ENCODE measurements at regions not wholly inside any gene's neighbourhood (a gene's known extent, or its start where the extent isn't known, plus 50 kb on each side); places are given as distances from the start of the nearest gene placed in this dataset.

DNA sequence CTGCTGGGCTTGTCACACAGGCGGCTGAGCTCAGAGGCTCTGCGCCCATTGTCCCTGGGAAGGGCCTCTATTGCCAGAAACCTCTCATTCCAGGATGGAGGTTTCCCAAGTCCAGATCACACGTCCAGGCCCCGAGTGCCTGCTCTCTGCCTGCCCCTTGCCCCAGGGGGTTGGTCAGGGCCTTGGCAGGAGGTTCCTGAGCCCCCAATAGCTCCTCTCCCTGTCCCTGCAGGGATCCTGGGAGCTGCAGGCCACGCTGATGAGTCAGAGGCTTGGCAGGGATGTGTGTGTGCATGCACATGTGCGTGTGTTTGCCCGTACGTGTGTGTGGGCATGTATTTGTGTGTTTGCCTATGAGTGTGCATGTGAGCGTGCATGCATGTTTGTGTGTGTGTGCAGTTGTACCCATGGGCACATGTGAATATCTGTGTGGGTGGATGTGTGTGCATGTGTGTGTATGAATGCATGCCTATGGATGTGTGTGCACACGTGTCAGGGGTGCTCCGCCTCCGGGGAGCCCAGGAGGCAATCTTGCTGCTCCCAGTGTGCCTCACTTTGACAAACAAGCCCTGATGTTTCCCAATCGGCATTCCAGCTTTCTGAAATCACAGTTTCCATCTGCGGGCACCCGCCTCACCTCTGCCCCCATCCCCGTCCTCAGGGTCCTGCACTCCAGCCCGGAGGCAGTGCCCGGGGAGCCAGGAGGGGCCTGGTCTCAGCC is 98.4 kb upstream of the GSE1 start:
- DNase-seq (peak; percentile 28 to 57), ATAC-seq (peak; percentile 35 to 70)
- Histone ChIP-seq H3K27ac (peak overlapping the region in 2 of 4 donors; percentile 9 to 58), H3K36me3 (no peaks in the 10 kb centered on the region), H3K27me3 (no peaks in the 10 kb centered on the region), H3K9me3 (no peaks in the 10 kb centered on the region), H3K4me3 (no peak overlapping the region), H3K4me1 (peaks cover 6 to 19% of the 10 kb centered on the region in 2 donors)
- intact Hi-C loops (cut with DNase I; ENCODE audit: low total_unique reads), result no loop called here
- in situ Hi-C loops (cut with MboI; ENCODE audit: low sequenced_read_pairs in 4 of 4), result no loop called here
- no peak for TF ChIP-seq POLR2A (IDR thresholded peaks at IDR 0.05)
- TF ChIP-seq, protein P1, sequence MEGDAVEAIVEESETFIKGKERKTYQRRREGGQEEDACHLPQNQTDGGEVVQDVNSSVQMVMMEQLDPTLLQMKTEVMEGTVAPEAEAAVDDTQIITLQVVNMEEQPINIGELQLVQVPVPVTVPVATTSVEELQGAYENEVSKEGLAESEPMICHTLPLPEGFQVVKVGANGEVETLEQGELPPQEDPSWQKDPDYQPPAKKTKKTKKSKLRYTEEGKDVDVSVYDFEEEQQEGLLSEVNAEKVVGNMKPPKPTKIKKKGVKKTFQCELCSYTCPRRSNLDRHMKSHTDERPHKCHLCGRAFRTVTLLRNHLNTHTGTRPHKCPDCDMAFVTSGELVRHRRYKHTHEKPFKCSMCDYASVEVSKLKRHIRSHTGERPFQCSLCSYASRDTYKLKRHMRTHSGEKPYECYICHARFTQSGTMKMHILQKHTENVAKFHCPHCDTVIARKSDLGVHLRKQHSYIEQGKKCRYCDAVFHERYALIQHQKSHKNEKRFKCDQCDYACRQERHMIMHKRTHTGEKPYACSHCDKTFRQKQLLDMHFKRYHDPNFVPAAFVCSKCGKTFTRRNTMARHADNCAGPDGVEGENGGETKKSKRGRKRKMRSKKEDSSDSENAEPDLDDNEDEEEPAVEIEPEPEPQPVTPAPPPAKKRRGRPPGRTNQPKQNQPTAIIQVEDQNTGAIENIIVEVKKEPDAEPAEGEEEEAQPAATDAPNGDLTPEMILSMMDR (IDR thresholded peaks at IDR 0.05 in 4 of 5, conservative IDR thresholded peaks at IDR 0.05 in 1 of 5), result no peak

DNA sequence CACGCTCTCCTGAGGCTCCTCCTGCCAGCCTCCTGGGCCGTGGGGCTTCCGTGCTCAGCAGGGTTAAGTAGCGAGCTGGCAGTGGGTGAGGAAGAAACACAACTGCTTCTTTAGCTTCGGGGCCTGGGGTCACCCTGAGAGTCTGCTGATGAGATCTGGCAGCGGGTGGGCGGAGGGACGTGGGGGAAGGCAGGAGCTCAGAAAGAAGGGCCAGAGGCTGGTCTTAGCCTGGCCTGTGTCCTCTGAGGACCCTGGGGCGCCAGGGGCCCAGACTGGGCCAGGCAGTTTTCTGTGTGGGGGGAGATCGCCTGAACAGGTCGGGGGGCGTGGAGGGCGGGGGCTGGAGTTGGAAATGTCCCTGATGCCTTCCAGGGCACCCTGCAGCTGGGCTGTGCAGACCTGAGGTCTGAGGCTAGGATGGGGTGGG is 97.8 kb upstream of the GSE1 start:
- Histone ChIP-seq H3K27ac (peak overlapping the region in 2 of 4 donors; percentile 9 to 38), H3K27me3 (no peaks in the 10 kb centered on the region), H3K4me1 (peaks cover 6 to 19% of the 10 kb centered on the region in 2 donors), H3K9me3 (no peaks in the 10 kb centered on the region), H3K4me3 (no peak overlapping the region), H3K36me3 (no peaks in the 10 kb centered on the region)
- DNase-seq (no peak), ATAC-seq (no peak)
- intact Hi-C loops (cut with DNase I; ENCODE audit: low total_unique reads), result no loop called here
- in situ Hi-C loops (cut with MboI; ENCODE audit: low sequenced_read_pairs in 4 of 4), result no loop called here
- no peak for TF ChIP-seq POLR2A (IDR thresholded peaks at IDR 0.05)
- TF ChIP-seq, protein P1 (IDR thresholded peaks at IDR 0.05 in 4 of 5, conservative IDR thresholded peaks at IDR 0.05 in 1 of 5), result no peak

DNA sequence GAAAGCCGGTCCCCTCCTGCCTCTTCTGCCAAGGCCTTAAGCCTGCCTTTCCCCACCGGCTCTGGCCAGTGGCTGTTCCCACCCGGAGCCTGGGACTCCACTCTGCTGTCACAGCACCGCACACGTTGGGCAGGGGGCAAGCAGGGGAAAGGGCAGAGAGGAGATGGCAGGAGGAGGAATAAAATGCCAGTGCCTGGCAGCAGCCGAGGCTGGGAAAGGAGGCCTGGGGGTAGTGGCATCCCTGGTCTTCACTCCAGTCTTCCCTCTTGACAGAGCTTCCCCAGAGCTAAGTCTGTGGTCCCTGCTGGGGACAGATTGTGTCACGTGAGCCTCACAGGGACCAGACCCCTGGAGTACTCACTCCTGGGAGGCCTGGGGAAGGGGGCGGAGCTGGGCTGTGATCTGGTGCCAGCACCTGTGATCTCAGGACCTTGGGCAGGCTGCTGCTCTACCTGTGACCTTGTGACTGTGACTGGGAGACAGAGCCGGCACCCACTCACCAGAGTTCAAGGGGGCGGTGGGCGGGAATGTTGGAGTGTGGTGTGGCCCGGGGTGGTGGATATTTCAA is 97.2 kb upstream of the GSE1 start:
- in situ Hi-C loops (cut with MboI; ENCODE audit: low sequenced_read_pairs in 4 of 4), result no loop called here
- intact Hi-C loops (cut with DNase I; ENCODE audit: low total_unique reads), result no loop called here
- Histone ChIP-seq H3K27me3 (no peaks in the 10 kb centered on the region), H3K36me3 (no peaks in the 10 kb centered on the region), H3K4me3 (no peak overlapping the region), H3K27ac (peak overlapping the region in 1 of 4 donors; percentile 18), H3K9me3 (no peaks in the 10 kb centered on the region), H3K4me1 (peaks cover 6 to 19% of the 10 kb centered on the region in 2 donors)
- no peak for TF ChIP-seq POLR2A (IDR thresholded peaks at IDR 0.05)
- TF ChIP-seq, protein P1 (IDR thresholded peaks at IDR 0.05 in 4 of 5, conservative IDR thresholded peaks at IDR 0.05 in 1 of 5), result no peak
- DNase-seq (no peak), ATAC-seq (no peak)

DNA sequence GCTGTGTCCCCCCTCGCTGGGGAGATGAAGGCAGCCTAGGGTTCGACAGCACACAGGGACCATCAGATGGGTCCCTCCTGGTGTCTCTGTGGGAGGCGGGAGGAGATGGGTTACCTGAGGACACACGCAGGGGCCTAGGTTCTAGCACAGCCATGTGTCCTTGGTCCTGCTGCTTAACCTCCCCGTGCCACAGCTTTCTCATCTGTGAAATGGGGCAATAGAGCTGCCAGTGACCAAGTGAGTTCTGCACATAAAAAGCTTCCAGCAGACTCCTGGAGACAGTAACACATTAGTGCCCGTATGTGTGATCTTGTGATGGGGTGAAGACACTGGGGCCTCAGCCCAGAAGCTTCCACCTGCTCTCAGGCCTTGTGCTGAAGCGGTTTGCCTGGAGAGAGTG is 96.0 kb upstream of the GSE1 start:
- Histone ChIP-seq H3K9me3 (no peaks in the 10 kb centered on the region), H3K4me3 (no peak overlapping the region)

More for the DNA sequence above, 96.0 kb upstream of the GSE1 start:
- intact Hi-C loops (cut with DNase I; ENCODE audit: low total_unique reads), result no loop called here
- ATAC-seq (no peak), DNase-seq (no peak)
- H3K4me1 ChIP-seq, result peaks cover 6 to 19% of the 10 kb centered on the region in 2 donors
- in situ Hi-C loops (cut with MboI; ENCODE audit: low sequenced_read_pairs in 4 of 4), result no loop called here
- TF ChIP-seq, protein P1 (IDR thresholded peaks at IDR 0.05 in 4 of 5, conservative IDR thresholded peaks at IDR 0.05 in 1 of 5), result no peak
- no peak for TF ChIP-seq POLR2A (IDR thresholded peaks at IDR 0.05)
- H3K27me3 ChIP-seq, result no peaks in the 10 kb centered on the region
- H3K36me3 ChIP-seq, result no peaks in the 10 kb centered on the region
- H3K27ac ChIP-seq, result no peak overlapping the region
